ENCODE measurements at regions not wholly inside any gene's neighbourhood (a gene's known extent, or its start where the extent isn't known, plus 50 kb on each side); places are given as distances from the start of the nearest gene placed in this dataset.

- TF ChIP-seq AR (CRISPR knock-in tag; IDR thresholded peaks at IDR 0.05) (no peak), ESRRA (CRISPR knock-in tag; IDR thresholded peaks at IDR 0.05; ENCODE audit: borderline replicate concordance) (no peak), NFYB (CRISPR knock-in tag; conservative IDR thresholded peaks at IDR 0.05; ENCODE audit: low read depth) (no peak)
Observed at GRCh38 chr5:98694902-98695301, 78.6 kb upstream of the RGMB start (continued).

DNA sequence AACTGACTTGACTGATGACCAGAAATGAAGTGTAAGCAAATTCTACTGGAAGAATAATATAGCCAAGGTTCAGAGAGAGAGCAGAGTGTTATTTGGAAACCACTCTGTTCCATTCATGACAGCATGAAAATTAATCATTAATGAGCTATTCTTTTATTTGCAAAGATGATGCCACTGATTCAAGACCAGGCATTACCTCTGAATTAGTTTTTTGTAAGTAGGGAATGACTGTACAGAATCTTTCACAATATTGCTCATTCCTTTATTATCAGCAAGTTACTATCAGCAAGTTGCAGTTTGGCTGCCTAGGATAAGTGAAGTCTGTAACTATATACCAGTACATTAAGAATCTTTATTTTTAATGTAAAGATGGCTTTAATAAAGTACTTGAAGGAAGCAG is 75.1 kb upstream of the RGMB start:
- POLR2A ChIA-PET = no interaction called here
- no peak for DNase-seq (ENCODE audit: low spot score)
- CTCF ChIA-PET = no interaction called here
- TF ChIP-seq, protein P1, sequence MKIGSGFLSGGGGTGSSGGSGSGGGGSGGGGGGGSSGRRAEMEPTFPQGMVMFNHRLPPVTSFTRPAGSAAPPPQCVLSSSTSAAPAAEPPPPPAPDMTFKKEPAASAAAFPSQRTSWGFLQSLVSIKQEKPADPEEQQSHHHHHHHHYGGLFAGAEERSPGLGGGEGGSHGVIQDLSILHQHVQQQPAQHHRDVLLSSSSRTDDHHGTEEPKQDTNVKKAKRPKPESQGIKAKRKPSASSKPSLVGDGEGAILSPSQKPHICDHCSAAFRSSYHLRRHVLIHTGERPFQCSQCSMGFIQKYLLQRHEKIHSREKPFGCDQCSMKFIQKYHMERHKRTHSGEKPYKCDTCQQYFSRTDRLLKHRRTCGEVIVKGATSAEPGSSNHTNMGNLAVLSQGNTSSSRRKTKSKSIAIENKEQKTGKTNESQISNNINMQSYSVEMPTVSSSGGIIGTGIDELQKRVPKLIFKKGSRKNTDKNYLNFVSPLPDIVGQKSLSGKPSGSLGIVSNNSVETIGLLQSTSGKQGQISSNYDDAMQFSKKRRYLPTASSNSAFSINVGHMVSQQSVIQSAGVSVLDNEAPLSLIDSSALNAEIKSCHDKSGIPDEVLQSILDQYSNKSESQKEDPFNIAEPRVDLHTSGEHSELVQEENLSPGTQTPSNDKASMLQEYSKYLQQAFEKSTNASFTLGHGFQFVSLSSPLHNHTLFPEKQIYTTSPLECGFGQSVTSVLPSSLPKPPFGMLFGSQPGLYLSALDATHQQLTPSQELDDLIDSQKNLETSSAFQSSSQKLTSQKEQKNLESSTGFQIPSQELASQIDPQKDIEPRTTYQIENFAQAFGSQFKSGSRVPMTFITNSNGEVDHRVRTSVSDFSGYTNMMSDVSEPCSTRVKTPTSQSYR (CRISPR knock-in tag; IDR thresholded peaks at IDR 0.05) = no peak
- no peak for TF ChIP-seq ZNF138 (CRISPR knock-in tag; conservative IDR thresholded peaks at IDR 0.05)
- no peak for TF ChIP-seq ZMAT4 (CRISPR knock-in tag; IDR thresholded peaks at IDR 0.05)
- no peak for TF ChIP-seq GABPB1 (CRISPR knock-in tag; IDR thresholded peaks at IDR 0.05)
- no peak for TF ChIP-seq MXD4 (CRISPR knock-in tag; IDR thresholded peaks at IDR 0.05; ENCODE audit: borderline replicate concordance)
- no peak for TF ChIP-seq USF1 (CRISPR knock-in tag; IDR thresholded peaks at IDR 0.05)
- no peak for TF ChIP-seq MYBL2 (CRISPR knock-in tag; IDR thresholded peaks at IDR 0.05)
- no peak for TF ChIP-seq HMGA2 (CRISPR knock-in tag; IDR thresholded peaks at IDR 0.05)
- no peak for TF ChIP-seq ZNF219 (CRISPR knock-in tag; IDR thresholded peaks at IDR 0.05; ENCODE audit: borderline replicate concordance)
- TF ChIP-seq NR2C2 (CRISPR knock-in tag; IDR thresholded peaks at IDR 0.05) = no peak
- TF ChIP-seq ELF4 (CRISPR knock-in tag; IDR thresholded peaks at IDR 0.05; ENCODE audit: low read depth) = no peak
- TF ChIP-seq, protein P2, sequence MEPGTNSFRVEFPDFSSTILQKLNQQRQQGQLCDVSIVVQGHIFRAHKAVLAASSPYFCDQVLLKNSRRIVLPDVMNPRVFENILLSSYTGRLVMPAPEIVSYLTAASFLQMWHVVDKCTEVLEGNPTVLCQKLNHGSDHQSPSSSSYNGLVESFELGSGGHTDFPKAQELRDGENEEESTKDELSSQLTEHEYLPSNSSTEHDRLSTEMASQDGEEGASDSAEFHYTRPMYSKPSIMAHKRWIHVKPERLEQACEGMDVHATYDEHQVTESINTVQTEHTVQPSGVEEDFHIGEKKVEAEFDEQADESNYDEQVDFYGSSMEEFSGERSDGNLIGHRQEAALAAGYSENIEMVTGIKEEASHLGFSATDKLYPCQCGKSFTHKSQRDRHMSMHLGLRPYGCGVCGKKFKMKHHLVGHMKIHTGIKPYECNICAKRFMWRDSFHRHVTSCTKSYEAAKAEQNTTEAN (CRISPR knock-in tag; IDR thresholded peaks at IDR 0.05) = no peak
- TF ChIP-seq, protein P3, sequence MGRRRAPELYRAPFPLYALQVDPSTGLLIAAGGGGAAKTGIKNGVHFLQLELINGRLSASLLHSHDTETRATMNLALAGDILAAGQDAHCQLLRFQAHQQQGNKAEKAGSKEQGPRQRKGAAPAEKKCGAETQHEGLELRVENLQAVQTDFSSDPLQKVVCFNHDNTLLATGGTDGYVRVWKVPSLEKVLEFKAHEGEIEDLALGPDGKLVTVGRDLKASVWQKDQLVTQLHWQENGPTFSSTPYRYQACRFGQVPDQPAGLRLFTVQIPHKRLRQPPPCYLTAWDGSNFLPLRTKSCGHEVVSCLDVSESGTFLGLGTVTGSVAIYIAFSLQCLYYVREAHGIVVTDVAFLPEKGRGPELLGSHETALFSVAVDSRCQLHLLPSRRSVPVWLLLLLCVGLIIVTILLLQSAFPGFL (CRISPR knock-in tag; IDR thresholded peaks at IDR 0.05; ENCODE audit: borderline replicate concordance) = no peak
- TF ChIP-seq, protein P4, sequence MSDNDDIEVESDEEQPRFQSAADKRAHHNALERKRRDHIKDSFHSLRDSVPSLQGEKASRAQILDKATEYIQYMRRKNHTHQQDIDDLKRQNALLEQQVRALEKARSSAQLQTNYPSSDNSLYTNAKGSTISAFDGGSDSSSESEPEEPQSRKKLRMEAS (CRISPR knock-in tag; IDR thresholded peaks at IDR 0.05) = no peak
- no peak for TF ChIP-seq FOXP4 (CRISPR knock-in tag; IDR thresholded peaks at IDR 0.05)
- TF ChIP-seq, protein P5, sequence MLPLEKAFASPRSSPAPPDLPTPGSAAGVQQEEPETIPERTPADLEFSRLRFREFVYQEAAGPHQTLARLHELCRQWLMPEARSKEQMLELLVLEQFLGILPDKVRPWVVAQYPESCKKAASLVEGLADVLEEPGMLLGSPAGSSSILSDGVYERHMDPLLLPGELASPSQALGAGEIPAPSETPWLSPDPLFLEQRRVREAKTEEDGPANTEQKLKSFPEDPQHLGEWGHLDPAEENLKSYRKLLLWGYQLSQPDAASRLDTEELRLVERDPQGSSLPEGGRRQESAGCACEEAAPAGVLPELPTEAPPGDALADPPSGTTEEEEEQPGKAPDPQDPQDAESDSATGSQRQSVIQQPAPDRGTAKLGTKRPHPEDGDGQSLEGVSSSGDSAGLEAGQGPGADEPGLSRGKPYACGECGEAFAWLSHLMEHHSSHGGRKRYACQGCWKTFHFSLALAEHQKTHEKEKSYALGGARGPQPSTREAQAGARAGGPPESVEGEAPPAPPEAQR (CRISPR knock-in tag; IDR thresholded peaks at IDR 0.05) = no peak
- H3K36me3 Mint-ChIP-seq = peaks cover 54% of the 10 kb centered on the region
- ATAC-seq = no peak
- H3K4me1 Mint-ChIP-seq = no peaks in the 10 kb centered on the region
- no peak overlapping the region for H3K4me3 Mint-ChIP-seq
- no peaks in the 10 kb centered on the region for H3K27me3 Mint-ChIP-seq (ENCODE audit: low read depth)
- peaks cover 57% of the 10 kb centered on the region for H3K9me3 Mint-ChIP-seq
- H3K27ac Mint-ChIP-seq = no peak overlapping the region

Data from WTC11 (cell line).